ENCODE measurements at regions not wholly inside any gene's neighbourhood (a gene's known extent, or its start where the extent isn't known, plus 50 kb on each side); places are given as distances from the start of the nearest gene placed in this dataset.

DNA sequence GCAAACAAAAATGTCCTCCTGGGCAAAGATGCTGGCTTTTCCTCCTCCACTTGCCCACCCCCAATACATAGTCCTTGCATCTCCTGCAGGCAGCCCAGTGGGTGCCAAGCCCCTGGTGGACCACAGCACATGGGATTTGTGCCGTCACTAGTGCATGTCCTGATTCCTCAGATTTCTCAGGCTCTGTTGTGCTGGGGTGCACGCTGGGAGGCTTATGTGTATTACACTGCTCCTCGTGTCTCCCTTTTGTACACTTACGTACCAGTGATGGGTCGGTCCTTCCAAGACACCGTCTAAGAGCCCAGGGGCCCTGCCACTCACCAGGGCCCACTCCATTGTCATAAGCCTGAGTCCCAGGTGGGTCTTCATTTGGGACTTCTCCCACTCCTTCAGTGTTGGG is 70.1 kb downstream of the PLXNA1 start:
- TF ChIP-seq, protein P1, sequence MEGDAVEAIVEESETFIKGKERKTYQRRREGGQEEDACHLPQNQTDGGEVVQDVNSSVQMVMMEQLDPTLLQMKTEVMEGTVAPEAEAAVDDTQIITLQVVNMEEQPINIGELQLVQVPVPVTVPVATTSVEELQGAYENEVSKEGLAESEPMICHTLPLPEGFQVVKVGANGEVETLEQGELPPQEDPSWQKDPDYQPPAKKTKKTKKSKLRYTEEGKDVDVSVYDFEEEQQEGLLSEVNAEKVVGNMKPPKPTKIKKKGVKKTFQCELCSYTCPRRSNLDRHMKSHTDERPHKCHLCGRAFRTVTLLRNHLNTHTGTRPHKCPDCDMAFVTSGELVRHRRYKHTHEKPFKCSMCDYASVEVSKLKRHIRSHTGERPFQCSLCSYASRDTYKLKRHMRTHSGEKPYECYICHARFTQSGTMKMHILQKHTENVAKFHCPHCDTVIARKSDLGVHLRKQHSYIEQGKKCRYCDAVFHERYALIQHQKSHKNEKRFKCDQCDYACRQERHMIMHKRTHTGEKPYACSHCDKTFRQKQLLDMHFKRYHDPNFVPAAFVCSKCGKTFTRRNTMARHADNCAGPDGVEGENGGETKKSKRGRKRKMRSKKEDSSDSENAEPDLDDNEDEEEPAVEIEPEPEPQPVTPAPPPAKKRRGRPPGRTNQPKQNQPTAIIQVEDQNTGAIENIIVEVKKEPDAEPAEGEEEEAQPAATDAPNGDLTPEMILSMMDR (IDR thresholded peaks at IDR 0.05; ENCODE audit: borderline replicate concordance, extremely low read depth, low read length, poor library complexity, severe bottlenecking) = no peak
- no peak for TF ChIP-seq EZH2 (IDR thresholded peaks at IDR 0.05; ENCODE audit: borderline replicate concordance, low read depth, low read length, severe bottlenecking)
